Testis (tissue), 2 donors: ENCODE measurements at regions not wholly inside any gene's neighbourhood (a gene's known extent, or its start where the extent isn't known, plus 50 kb on each side); places are given as distances from the start of the nearest gene placed in this dataset.

ENCODE experiments used
- DNase-seq: peaks from one replicate; pipeline ENCODE4 v3.0.0-alpha.2; 2019
- H3K27ac ChIP-seq, 2 donors: fragments of 200-600 bp; sonication (generic); one replicate each; pipeline ENCODE4 v1.5.1; 2019
- H3K27me3 ChIP-seq: fragments of 200-600 bp; sonication (generic); one replicate; pipeline ENCODE4 v1.5.1; 2019
- H3K36me3 ChIP-seq: fragments of 200-600 bp; sonication (generic); one replicate; pipeline ENCODE4 v1.5.1; 2017; ENCODE audit warnings: low read depth; ENCODE audit errors: missing control alignments
- H3K4me1 ChIP-seq: fragments of 200-600 bp; sonication (generic); one replicate; pipeline ENCODE4 v1.5.1; 2019
- H3K4me3 ChIP-seq, 2 donors: fragments of 200-600 bp; sonication (generic); one replicate each; pipeline ENCODE4 v1.5.1; 2017 to 2019
- H3K9me3 ChIP-seq: fragments of 200-600 bp; sonication (generic); one replicate; pipeline ENCODE4 v1.5.1; 2017
- POLR2A ChIP-seq: fragments of 450-650 bp; IDR thresholded peaks from one replicate; pipeline ENCODE4 v1.6.1; 2017; ENCODE audit warnings: antibody characterized with exemption, mild to moderate bottlenecking, moderate library complexity
- WGBS, 2 donors: methylation state at CpG; one replicate each; pipeline ENCODE4 v1.1.5; 2018; 5-methylcytosine and 5-hydroxymethylcytosine counted together
- intact Hi-C: fragments of 100-400 bp; cut with DNase I; formaldehyde crosslinking; loops from one replicate; pipeline ENCODE4 v1.15.1; 2023; ENCODE audit warnings: low total_unique reads
- TF ChIP-seq, protein P1 (sequence below), 3 experiments: fragments of 450-650 bp in 2 of 3; fragments of 200-600 bp in 1 of 3; sonication (generic) in 1 of 3; IDR thresholded peaks; one replicate each; pipeline ENCODE4 v1.5.1; 2016 to 2019; ENCODE audit warnings: antibody characterized with exemption in 3 of 3, mild to moderate bottlenecking in 2 of 3, moderate library complexity in 1 of 3

DNA sequence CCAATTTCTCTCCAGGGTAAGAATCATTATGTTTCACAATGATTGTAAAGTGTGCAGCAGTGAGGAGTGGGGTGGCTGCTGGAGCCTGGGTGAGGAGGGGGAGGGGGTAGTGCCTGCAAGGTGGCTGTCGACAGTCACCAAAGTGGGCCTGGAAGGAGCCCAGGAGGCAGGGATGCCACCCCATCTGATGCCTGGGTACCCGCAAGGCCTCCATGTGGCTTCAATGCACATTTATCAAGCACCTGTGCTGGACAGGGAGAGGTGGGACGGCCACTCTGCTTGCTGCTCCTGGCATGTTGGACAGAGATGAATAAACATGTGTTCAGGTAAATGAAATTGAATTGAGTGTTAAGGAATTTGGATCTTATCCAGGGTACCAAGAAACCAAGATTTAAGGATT is 78.8 kb upstream of the DISP3 start:
- intact Hi-C loops, result no loop called here
- H3K36me3 ChIP-seq, result no peaks in the 10 kb centered on the region
- H3K27ac ChIP-seq, result no peak overlapping the region
- no peak overlapping the region for H3K4me3 ChIP-seq
- DNase-seq, result no peak
- H3K4me1 ChIP-seq, result no peaks in the 10 kb centered on the region
- H3K27me3 ChIP-seq, result no peaks in the 10 kb centered on the region
- 82 to 84% methylated on average over 3 of the region's 3 CpGs for WGBS, 2 donors
- TF ChIP-seq, protein P1, sequence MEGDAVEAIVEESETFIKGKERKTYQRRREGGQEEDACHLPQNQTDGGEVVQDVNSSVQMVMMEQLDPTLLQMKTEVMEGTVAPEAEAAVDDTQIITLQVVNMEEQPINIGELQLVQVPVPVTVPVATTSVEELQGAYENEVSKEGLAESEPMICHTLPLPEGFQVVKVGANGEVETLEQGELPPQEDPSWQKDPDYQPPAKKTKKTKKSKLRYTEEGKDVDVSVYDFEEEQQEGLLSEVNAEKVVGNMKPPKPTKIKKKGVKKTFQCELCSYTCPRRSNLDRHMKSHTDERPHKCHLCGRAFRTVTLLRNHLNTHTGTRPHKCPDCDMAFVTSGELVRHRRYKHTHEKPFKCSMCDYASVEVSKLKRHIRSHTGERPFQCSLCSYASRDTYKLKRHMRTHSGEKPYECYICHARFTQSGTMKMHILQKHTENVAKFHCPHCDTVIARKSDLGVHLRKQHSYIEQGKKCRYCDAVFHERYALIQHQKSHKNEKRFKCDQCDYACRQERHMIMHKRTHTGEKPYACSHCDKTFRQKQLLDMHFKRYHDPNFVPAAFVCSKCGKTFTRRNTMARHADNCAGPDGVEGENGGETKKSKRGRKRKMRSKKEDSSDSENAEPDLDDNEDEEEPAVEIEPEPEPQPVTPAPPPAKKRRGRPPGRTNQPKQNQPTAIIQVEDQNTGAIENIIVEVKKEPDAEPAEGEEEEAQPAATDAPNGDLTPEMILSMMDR (IDR thresholded peaks at IDR 0.05), result no peak
- TF ChIP-seq POLR2A, result no peak
- no peaks in the 10 kb centered on the region for H3K9me3 ChIP-seq

- intact Hi-C loops, result no loop called here
- no peaks in the 10 kb centered on the region for H3K27me3 ChIP-seq
- no peaks in the 10 kb centered on the region for H3K9me3 ChIP-seq
- no peak for DNase-seq
- no peaks in the 10 kb centered on the region for H3K4me1 ChIP-seq
- H3K27ac ChIP-seq, result no peak overlapping the region
- 80 to 82% methylated on average over 7 of the region's 7 CpGs for WGBS, 2 donors
- TF ChIP-seq, protein P1 (IDR thresholded peaks at IDR 0.05), result no peak
- TF ChIP-seq POLR2A, result no peak
- no peaks in the 10 kb centered on the region for H3K36me3 ChIP-seq
- H3K4me3 ChIP-seq, result no peak overlapping the region
Observed at GRCh38 chr1:11400567-11400966, 78.4 kb upstream of the DISP3 start.

- no peak for DNase-seq
- Histone ChIP-seq H3K4me1 (no peaks in the 10 kb centered on the region), H3K36me3 (no peaks in the 10 kb centered on the region), H3K27me3 (no peaks in the 10 kb centered on the region), H3K4me3 (no peak overlapping the region), H3K9me3 (no peaks in the 10 kb centered on the region), H3K27ac (no peak overlapping the region)
- 87 to 90% methylated on average over 6 of the region's 6 CpGs for WGBS, 2 donors
- intact Hi-C loops, result no loop called here
- no peak for TF ChIP-seq POLR2A
- TF ChIP-seq, protein P1 (IDR thresholded peaks at IDR 0.05), result no peak
Observed at GRCh38 chr1:11406845-11407244, 72.1 kb upstream of the DISP3 start.

- no peak for DNase-seq
- no peaks in the 10 kb centered on the region for H3K27me3 ChIP-seq
- no peaks in the 10 kb centered on the region for H3K4me1 ChIP-seq
- H3K36me3 ChIP-seq, result no peaks in the 10 kb centered on the region
- H3K27ac ChIP-seq, result no peak overlapping the region
- WGBS, 2 donors, result 70 to 75% methylated on average over 13 of the region's 13 CpGs
- intact Hi-C loops, result no loop called here
- H3K4me3 ChIP-seq, result no peak overlapping the region
- no peak for TF ChIP-seq POLR2A
- TF ChIP-seq, protein P1 (IDR thresholded peaks at IDR 0.05), result no peak
- H3K9me3 ChIP-seq, result no peaks in the 10 kb centered on the region
Observed at GRCh38 chr1:11407301-11407994, 71.5 kb upstream of the DISP3 start.

GRCh38 chr1:11412141-11412540 is 66.8 kb upstream of the DISP3 start:
- Histone ChIP-seq H3K4me1 (no peaks in the 10 kb centered on the region), H3K36me3 (no peaks in the 10 kb centered on the region), H3K27me3 (no peaks in the 10 kb centered on the region), H3K4me3 (no peak overlapping the region), H3K9me3 (no peaks in the 10 kb centered on the region), H3K27ac (no peak overlapping the region)
- intact Hi-C loops, result no loop called here
- DNase-seq, result no peak
- WGBS, 2 donors, result 66 to 68% methylated on average over 3 of the region's 3 CpGs
- TF ChIP-seq POLR2A, result no peak
- TF ChIP-seq, protein P1 (IDR thresholded peaks at IDR 0.05), result no peak
